ENCODE measurements at regions not wholly inside any gene's neighbourhood (a gene's known extent, or its start where the extent isn't known, plus 50 kb on each side); places are given as distances from the start of the nearest gene placed in this dataset.

DNA sequence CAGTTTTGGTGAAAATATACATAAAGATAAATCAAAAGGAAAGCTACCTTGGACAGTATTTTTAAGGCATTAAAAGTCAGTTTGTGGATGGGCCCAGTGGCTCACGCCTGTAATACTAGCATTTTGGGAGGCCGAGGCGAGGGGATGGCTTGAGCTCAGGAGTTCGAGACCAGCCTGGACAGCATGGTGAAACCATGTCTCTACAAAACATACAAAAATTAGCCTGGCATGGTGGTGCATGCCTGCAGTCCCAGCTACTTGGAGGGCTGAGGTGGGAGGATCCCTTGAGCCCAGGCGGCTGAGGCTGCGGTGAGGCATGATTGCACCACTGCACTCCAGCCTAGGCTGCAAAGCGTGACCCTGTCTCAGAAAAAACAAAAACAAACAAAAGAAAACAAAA lies 1253.8 kb downstream of the MRPL39 start:
- Histone ChIP-seq H3K27me3 (ENCODE audit: insufficient read depth, low read length) (no peaks in the 10 kb centered on the region), H3K4me3 (ENCODE audit: low read length in 2 of 2) (no peak overlapping the region), H3K4me1 (ENCODE audit: insufficient read depth, low read length) (no peaks in the 10 kb centered on the region), H3K27ac (ENCODE audit: low read depth, low read length) (no peak overlapping the region), H3K9me3 (ENCODE audit: control insufficient read depth in 1 of 2, low read length in 2 of 2) (no peaks in the 10 kb centered on the region), H3K36me3 (ENCODE audit: insufficient read depth, low read length) (no peaks in the 10 kb centered on the region)
- H3K27ac Mint-ChIP-seq = no peak overlapping the region
- no peak overlapping the region for H3K4me3 Mint-ChIP-seq
- DNase-seq = no peak
- ChIA-PET CTCF (ENCODE audit: partially characterized antibody) (no interaction called here), POLR2A (ENCODE audit: partially characterized antibody) (no interaction called here)
- H3K27me3 Mint-ChIP-seq = no peaks in the 10 kb centered on the region
- intact Hi-C loops (cut with micrococcal nuclease) = no loop called here
- no peaks in the 10 kb centered on the region for H3K4me1 Mint-ChIP-seq
- H3K9me3 Mint-ChIP-seq = peaks cover 0 to 5% (median 2%) of the 10 kb centered on the region in 8 donors
- no peaks in the 10 kb centered on the region for H3K36me3 Mint-ChIP-seq

- DNase-seq = no peak
- ChIA-PET CTCF (ENCODE audit: partially characterized antibody) (no interaction called here), POLR2A (ENCODE audit: partially characterized antibody) (no interaction called here)
- Mint-ChIP-seq H3K27me3 (no peaks in the 10 kb centered on the region), H3K27ac (peak overlapping the region in 1 of 7 donors; percentile 29), H3K36me3 (no peaks in the 10 kb centered on the region), H3K4me1 (no peaks in the 10 kb centered on the region), H3K9me3 (peaks cover 0 to 7% (median 4%) of the 10 kb centered on the region in 8 donors), H3K4me3 (no peak overlapping the region)
- Histone ChIP-seq H3K27ac (ENCODE audit: low read depth, low read length) (no peak overlapping the region), H3K36me3 (ENCODE audit: insufficient read depth, low read length) (no peaks in the 10 kb centered on the region), H3K4me3 (ENCODE audit: low read length in 2 of 2) (no peak overlapping the region), H3K9me3 (ENCODE audit: control insufficient read depth in 1 of 2, low read length in 2 of 2) (no peaks in the 10 kb centered on the region), H3K27me3 (ENCODE audit: insufficient read depth, low read length) (no peaks in the 10 kb centered on the region), H3K4me1 (ENCODE audit: insufficient read depth, low read length) (no peaks in the 10 kb centered on the region)
- intact Hi-C loops (cut with micrococcal nuclease) = no loop called here
These were observed 1267.9 kb downstream of the MRPL39 start for GRCh38 chr21:24339406-24339805.

- no peaks in the 10 kb centered on the region for H3K36me3 ChIP-seq (ENCODE audit: insufficient read depth, low read length)
- Mint-ChIP-seq H3K27me3 (no peaks in the 10 kb centered on the region), H3K4me3 (no peak overlapping the region), H3K36me3 (no peaks in the 10 kb centered on the region), H3K27ac (no peak overlapping the region), H3K9me3 (peaks cover 0 to 10% (median 4%) of the 10 kb centered on the region in 8 donors), H3K4me1 (no peaks in the 10 kb centered on the region)
- CTCF ChIA-PET (ENCODE audit: partially characterized antibody) = no interaction called here
- no peak overlapping the region for H3K27ac ChIP-seq (ENCODE audit: low read depth, low read length)
- POLR2A ChIA-PET (ENCODE audit: partially characterized antibody) = no interaction called here
- H3K27me3 ChIP-seq (ENCODE audit: insufficient read depth, low read length) = no peaks in the 10 kb centered on the region
- no peaks in the 10 kb centered on the region for H3K9me3 ChIP-seq (ENCODE audit: control insufficient read depth in 1 of 2, low read length in 2 of 2)
- intact Hi-C loops (cut with micrococcal nuclease) = no loop called here
- no peak overlapping the region for H3K4me3 ChIP-seq (ENCODE audit: low read length in 2 of 2)
- DNase-seq = no peak
- no peaks in the 10 kb centered on the region for H3K4me1 ChIP-seq (ENCODE audit: insufficient read depth, low read length)
These were observed 1270.8 kb downstream of the MRPL39 start for GRCh38 chr21:24336491-24336890.

DNA sequence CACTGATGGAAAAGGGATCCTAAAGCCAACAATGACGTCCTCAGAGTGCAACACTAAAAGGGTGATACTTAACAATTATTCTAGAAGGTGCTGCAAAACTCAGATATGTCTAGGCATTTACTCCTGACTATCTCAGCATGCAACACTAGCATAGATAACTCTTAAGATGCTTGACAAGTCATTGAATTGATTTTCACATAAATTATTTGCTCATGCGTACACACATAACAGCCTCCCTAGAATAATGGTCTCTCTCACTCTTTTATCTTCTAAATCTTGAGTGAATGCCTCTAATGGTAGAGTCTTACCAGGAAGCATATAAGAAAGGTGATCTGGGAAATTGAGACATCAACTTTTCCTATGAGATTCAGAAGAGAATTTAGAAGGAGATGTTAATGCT lies 1283.7 kb downstream of the MRPL39 start:
- ChIA-PET CTCF (ENCODE audit: partially characterized antibody) (no interaction called here), POLR2A (ENCODE audit: partially characterized antibody) (no interaction called here)
- H3K9me3 ChIP-seq (ENCODE audit: control insufficient read depth in 1 of 2, low read length in 2 of 2) = no peaks in the 10 kb centered on the region
- intact Hi-C loops (cut with micrococcal nuclease) = no loop called here
- no peak overlapping the region for H3K4me3 ChIP-seq (ENCODE audit: low read length in 2 of 2)
- H3K27me3 ChIP-seq (ENCODE audit: insufficient read depth, low read length) = no peaks in the 10 kb centered on the region
- H3K36me3 ChIP-seq (ENCODE audit: insufficient read depth, low read length) = no peaks in the 10 kb centered on the region
- H3K4me1 ChIP-seq (ENCODE audit: insufficient read depth, low read length) = no peaks in the 10 kb centered on the region
- no peaks in the 10 kb centered on the region for H3K4me1 Mint-ChIP-seq
- peaks cover 0 to 3% (median 0%) of the 10 kb centered on the region in 8 donors for H3K9me3 Mint-ChIP-seq
- H3K27ac ChIP-seq (ENCODE audit: low read depth, low read length) = no peak overlapping the region
- no peak overlapping the region for H3K27ac Mint-ChIP-seq
- H3K36me3 Mint-ChIP-seq = no peaks in the 10 kb centered on the region
- no peak for DNase-seq
- no peak overlapping the region for H3K4me3 Mint-ChIP-seq
- H3K27me3 Mint-ChIP-seq = no peaks in the 10 kb centered on the region

- DNase-seq = no peak
- intact Hi-C loops (cut with micrococcal nuclease) = no loop called here
- Histone ChIP-seq H3K36me3 (ENCODE audit: insufficient read depth, low read length) (no peaks in the 10 kb centered on the region), H3K27ac (ENCODE audit: low read depth, low read length) (no peak overlapping the region), H3K27me3 (ENCODE audit: insufficient read depth, low read length) (no peaks in the 10 kb centered on the region), H3K4me3 (ENCODE audit: low read length in 2 of 2) (no peak overlapping the region), H3K9me3 (ENCODE audit: control insufficient read depth in 1 of 2, low read length in 2 of 2) (no peaks in the 10 kb centered on the region), H3K4me1 (ENCODE audit: insufficient read depth, low read length) (no peaks in the 10 kb centered on the region)
- H3K4me3 Mint-ChIP-seq = no peak overlapping the region
- H3K27me3 Mint-ChIP-seq = no peaks in the 10 kb centered on the region
- no peak overlapping the region for H3K27ac Mint-ChIP-seq
- POLR2A ChIA-PET (ENCODE audit: partially characterized antibody) = no interaction called here
- H3K4me1 Mint-ChIP-seq = no peaks in the 10 kb centered on the region
- no peaks in the 10 kb centered on the region for H3K36me3 Mint-ChIP-seq
- H3K9me3 Mint-ChIP-seq = peaks cover 0 to 6% (median 0%) of the 10 kb centered on the region in 8 donors
- CTCF ChIA-PET (ENCODE audit: partially characterized antibody) = no interaction called here
These were observed 1290.9 kb downstream of the MRPL39 start for GRCh38 chr21:24316277-24316922.

- no peaks in the 10 kb centered on the region for H3K36me3 ChIP-seq (ENCODE audit: insufficient read depth, low read length)
- H3K4me1 Mint-ChIP-seq = no peaks in the 10 kb centered on the region
These were observed 1296.5 kb downstream of the MRPL39 start for GRCh38 chr21:24310788-24311187.

DNA sequence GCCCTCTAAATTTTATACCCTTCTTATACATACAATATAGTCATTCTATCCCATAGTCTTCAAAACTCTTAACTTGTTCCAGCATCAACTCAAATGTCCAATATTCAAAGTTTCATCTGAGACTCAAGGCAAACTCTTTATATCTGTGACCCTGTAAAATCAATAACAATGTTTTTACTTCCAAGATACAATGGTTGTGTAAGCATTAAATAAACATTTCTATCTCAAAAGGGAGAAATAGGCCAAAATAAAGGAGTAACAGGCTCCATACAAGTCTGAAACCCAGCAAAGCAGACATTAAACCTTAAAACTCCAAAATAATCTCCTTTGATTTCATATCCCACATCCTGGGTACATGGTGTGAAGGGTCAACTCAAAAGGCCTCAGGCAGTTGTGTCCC lies 1299.1 kb downstream of the MRPL39 start:
- Mint-ChIP-seq H3K27ac (no peak overlapping the region), H3K4me1 (no peaks in the 10 kb centered on the region), H3K9me3 (peaks cover 0 to 12% (median 2%) of the 10 kb centered on the region in 8 donors), H3K4me3 (no peak overlapping the region), H3K27me3 (no peaks in the 10 kb centered on the region), H3K36me3 (no peaks in the 10 kb centered on the region)
- ChIA-PET POLR2A (ENCODE audit: partially characterized antibody) (no interaction called here), CTCF (ENCODE audit: partially characterized antibody) (no interaction called here)
- Histone ChIP-seq H3K27ac (ENCODE audit: low read depth, low read length) (no peak overlapping the region), H3K27me3 (ENCODE audit: insufficient read depth, low read length) (no peaks in the 10 kb centered on the region), H3K4me3 (ENCODE audit: low read length in 2 of 2) (no peak overlapping the region), H3K9me3 (ENCODE audit: control insufficient read depth in 1 of 2, low read length in 2 of 2) (no peaks in the 10 kb centered on the region), H3K36me3 (ENCODE audit: insufficient read depth, low read length) (no peaks in the 10 kb centered on the region), H3K4me1 (ENCODE audit: insufficient read depth, low read length) (no peaks in the 10 kb centered on the region)
- intact Hi-C loops (cut with micrococcal nuclease) = no loop called here
- no peak for DNase-seq

More at GRCh38 chr21:24310788-24311187, 1296.5 kb downstream of the MRPL39 start:
- DNase-seq = no peak
- Histone ChIP-seq H3K27me3 (ENCODE audit: insufficient read depth, low read length) (no peaks in the 10 kb centered on the region), H3K9me3 (ENCODE audit: control insufficient read depth in 1 of 2, low read length in 2 of 2) (no peaks in the 10 kb centered on the region), H3K4me3 (ENCODE audit: low read length in 2 of 2) (no peak overlapping the region), H3K4me1 (ENCODE audit: insufficient read depth, low read length) (no peaks in the 10 kb centered on the region), H3K27ac (ENCODE audit: low read depth, low read length) (no peak overlapping the region)
- Mint-ChIP-seq H3K9me3 (peaks cover 0 to 12% (median 2%) of the 10 kb centered on the region in 8 donors), H3K4me3 (no peak overlapping the region), H3K27ac (no peak overlapping the region), H3K27me3 (no peaks in the 10 kb centered on the region), H3K36me3 (no peaks in the 10 kb centered on the region)
- intact Hi-C loops (cut with micrococcal nuclease) = no loop called here
- ChIA-PET POLR2A (ENCODE audit: partially characterized antibody) (no interaction called here), CTCF (ENCODE audit: partially characterized antibody) (no interaction called here)

- Mint-ChIP-seq H3K36me3 (no peaks in the 10 kb centered on the region), H3K9me3 (peaks cover 0 to 3% (median 2%) of the 10 kb centered on the region in 8 donors)
- DNase-seq = no peak
These were observed 1304.9 kb downstream of the MRPL39 start for GRCh38 chr21:24302400-24302799.

More at GRCh38 chr21:24302400-24302799, 1304.9 kb downstream of the MRPL39 start:
- no peak overlapping the region for H3K4me3 ChIP-seq (ENCODE audit: low read length in 2 of 2)
- no peaks in the 10 kb centered on the region for H3K27me3 Mint-ChIP-seq
- no peaks in the 10 kb centered on the region for H3K4me1 Mint-ChIP-seq
- no peak overlapping the region for H3K4me3 Mint-ChIP-seq
- ChIA-PET POLR2A (ENCODE audit: partially characterized antibody) (no interaction called here), CTCF (ENCODE audit: partially characterized antibody) (no interaction called here)
- no peaks in the 10 kb centered on the region for H3K9me3 ChIP-seq (ENCODE audit: control insufficient read depth in 1 of 2, low read length in 2 of 2)
- H3K4me1 ChIP-seq (ENCODE audit: insufficient read depth, low read length) = no peaks in the 10 kb centered on the region
- H3K36me3 ChIP-seq (ENCODE audit: insufficient read depth, low read length) = no peaks in the 10 kb centered on the region
- no peaks in the 10 kb centered on the region for H3K27me3 ChIP-seq (ENCODE audit: insufficient read depth, low read length)
- intact Hi-C loops (cut with micrococcal nuclease) = no loop called here
- no peak overlapping the region for H3K27ac Mint-ChIP-seq
- H3K27ac ChIP-seq (ENCODE audit: low read depth, low read length) = no peak overlapping the region

Data from CD4-positive, alpha-beta memory T cell (primary cell).